H1 (cell line): ENCODE measurements at regions not wholly inside any gene's neighbourhood (a gene's known extent, or its start where the extent isn't known, plus 50 kb on each side); places are given as distances from the start of the nearest gene placed in this dataset.

Source experiments
- CTCF ChIA-PET: fragments of 300-600 bp; sonication (Branson Sonifier 250); formaldehyde crosslinking; loops from one replicate; lab custom pipeline; 2021; ENCODE audit not compliant: partially characterized antibody; lab: Charles Lee
- POLR2A ChIA-PET: fragments of 300-600 bp; sonication (Branson Sonifier 250); formaldehyde crosslinking; loops from one replicate; lab custom pipeline; 2021; ENCODE audit warnings: inconsistent platforms; ENCODE audit not compliant: partially characterized antibody; lab: Charles Lee
- DNase-seq, 2 experiments: peaks; one replicate each; pipeline versions ENCODE4 v3.0.0 to v3.0.0-alpha.2; 2010 to 2022; ENCODE audit warnings: low spot score in 2 of 2, low read depth in 1 of 2, mixed read lengths in 1 of 2
- FAIRE-seq: peaks from 2 replicates; lab custom pipeline; 2011; peaks lifted over from hg19 to GRCh38; lab: Jason Lieb, UNC
- H2AFZ ChIP-seq: 2 replicates; pipeline ENCODE4 v1.8.1; 2012; ENCODE audit warnings: low read length, inconsistent platforms
- H2AK5ac ChIP-seq: 2 replicates; pipeline ENCODE4 v1.6.1; 2013; ENCODE audit warnings: low read depth, low read length
- H2BK120ac ChIP-seq: replicated peaks from 2 replicates; pipeline ENCODE3; 2013; ENCODE audit warnings: low read depth, low read length, inconsistent platforms
- H2BK12ac ChIP-seq: 2 replicates; pipeline ENCODE4 v1.6.1; 2013; ENCODE audit warnings: low read depth, low read length
- H2BK15ac ChIP-seq: 2 replicates; pipeline ENCODE4 v1.6.1; 2013; ENCODE audit warnings: low read length
- H2BK20ac ChIP-seq: 2 replicates; pipeline ENCODE4 v1.6.1; 2013; ENCODE audit warnings: low read length
- H2BK5ac ChIP-seq: 2 replicates; pipeline ENCODE4 v1.6.1; 2013; ENCODE audit warnings: low read depth, low read length
- H3K14ac ChIP-seq: 2 replicates; pipeline ENCODE4 v1.6.1; 2013; ENCODE audit warnings: inconsistent platforms; ENCODE audit not compliant: insufficient read length
- H3K18ac ChIP-seq: 2 replicates; pipeline ENCODE4 v1.6.1; 2013; ENCODE audit warnings: low read length; ENCODE audit errors: extremely low read depth
- H3K23ac ChIP-seq: 2 replicates; pipeline ENCODE4 v1.6.1; 2013; ENCODE audit warnings: inconsistent platforms; ENCODE audit not compliant: insufficient read length
- H3K23me2 ChIP-seq: 2 replicates; pipeline ENCODE4 v1.6.1; 2013; ENCODE audit warnings: low read depth, low read length
- H3K27ac ChIP-seq: 2 replicates; pipeline ENCODE4 v1.6.1; 2011; ENCODE audit warnings: low read depth, low read length, inconsistent platforms
- H3K27me3 ChIP-seq, 4 experiments: replicated peaks in 1 of 4; 1 replicate in 1 of 4; 2 replicates in 3 of 4; pipeline versions ENCODE4 v1.6.1 to v1.8.1; 2011 to 2013; ENCODE audit warnings: low read length in 3 of 4, mild to moderate bottlenecking in 3 of 4, inconsistent platforms in 2 of 4, mixed read lengths in 2 of 4, moderate library complexity in 1 of 4; ENCODE audit not compliant: control insufficient read depth in 3 of 4, insufficient read depth in 3 of 4; ENCODE audit errors: extremely low read depth in 1 of 4
- H3K36me3 ChIP-seq, 4 experiments: 2 replicates each; pipeline versions ENCODE4 v1.6.1 to v1.8.1; 2011 to 2013; ENCODE audit warnings: mild to moderate bottlenecking in 4 of 4, low read length in 3 of 4, moderate library complexity in 2 of 4, control low read depth in 1 of 4, inconsistent platforms in 1 of 4; ENCODE audit not compliant: insufficient read depth in 4 of 4, control insufficient read depth in 2 of 4
- H3K4ac ChIP-seq: replicated peaks from 2 replicates; pipeline ENCODE3; 2013; ENCODE audit warnings: low read length, low read depth, mixed read lengths, inconsistent platforms; ENCODE audit not compliant: insufficient read length
- H3K4me1 ChIP-seq, 4 experiments: replicated peaks in 1 of 4; 1 replicate in 1 of 4; 2 replicates in 3 of 4; pipeline versions ENCODE4 v1.6.1 to v1.8.1; 2011 to 2013; ENCODE audit warnings: low read length in 3 of 4, inconsistent platforms in 2 of 4, mixed read lengths in 1 of 4; ENCODE audit not compliant: insufficient read depth in 4 of 4, control insufficient read depth in 3 of 4
- H3K4me2 ChIP-seq, 2 experiments: 2 replicates each; pipeline versions ENCODE4 v1.6.1 to v1.8.1; 2011 to 2013; ENCODE audit warnings: low read depth in 2 of 2, low read length in 2 of 2, control low read depth in 1 of 2, inconsistent platforms in 1 of 2, mild to moderate bottlenecking in 1 of 2; ENCODE audit not compliant: insufficient read depth in 1 of 2
- H3K4me3 ChIP-seq, 4 experiments: fragments of 200-600, 300-600 bp in 1 of 4; sonication (generic), shearing (Covaris generic), sonication (Bioruptor Twin) in 1 of 4; 2 replicates each; pipeline versions ENCODE4 v1.5.1 to v1.8.1; 2011 to 2016; ENCODE audit warnings: low read length in 4 of 4, low read depth in 3 of 4, control low read depth in 2 of 4, inconsistent platforms in 2 of 4, mild to moderate bottlenecking in 2 of 4, mixed read lengths in 1 of 4, moderate library complexity in 1 of 4; ENCODE audit not compliant: insufficient read depth in 2 of 4; ENCODE audit errors: extremely low read depth in 1 of 4
- H3K56ac ChIP-seq: replicated peaks from 2 replicates; pipeline ENCODE3; 2013; ENCODE audit warnings: low read depth, mild to moderate bottlenecking, mixed read lengths, low read length, inconsistent platforms; ENCODE audit not compliant: insufficient read length
- H3K79me1 ChIP-seq: 2 replicates; pipeline ENCODE4 v1.6.1; 2013; ENCODE audit warnings: low read depth, low read length, control low read depth
- H3K79me2 ChIP-seq, 2 experiments: 2 replicates each; pipeline versions ENCODE4 v1.6.1 to v1.8.1; 2012 to 2013; ENCODE audit warnings: low read length in 2 of 2, mild to moderate bottlenecking in 2 of 2, inconsistent platforms in 1 of 2; ENCODE audit not compliant: insufficient read depth in 2 of 2, control insufficient read depth in 1 of 2
- H3K9ac ChIP-seq, 4 experiments: replicated peaks in 1 of 4; 1 replicate in 1 of 4; 2 replicates in 3 of 4; pipeline versions ENCODE4 v1.6.1 to v1.8.1; 2011 to 2013; ENCODE audit warnings: low read depth in 3 of 4, low read length in 3 of 4, control low read depth in 2 of 4, mild to moderate bottlenecking in 2 of 4, moderate library complexity in 2 of 4, inconsistent platforms in 1 of 4; ENCODE audit errors: extremely low read depth in 1 of 4
- H3K9me3 ChIP-seq, 2 experiments: 2 replicates each; pipeline versions ENCODE4 v1.6.1 to v1.8.1; 2012 to 2013; ENCODE audit warnings: mild to moderate bottlenecking in 2 of 2, moderate library complexity in 2 of 2, control low read depth in 1 of 2, inconsistent platforms in 1 of 2, low read depth in 1 of 2, low read length in 1 of 2, mixed read lengths in 1 of 2; ENCODE audit not compliant: insufficient read depth in 2 of 2
- H4K20me1 ChIP-seq, 2 experiments: replicated peaks in 1 of 2; 2 replicates each; pipeline versions ENCODE3 to v1.8.1; 2011 to 2013; ENCODE audit warnings: inconsistent platforms in 2 of 2, low read length in 2 of 2, mild to moderate bottlenecking in 1 of 2; ENCODE audit not compliant: insufficient read depth in 2 of 2, control insufficient read depth in 1 of 2
- H4K5ac ChIP-seq: 2 replicates; pipeline ENCODE4 v1.6.1; 2013; ENCODE audit warnings: low read length, low read depth, mixed read lengths, inconsistent platforms; ENCODE audit not compliant: insufficient read length
- H4K8ac ChIP-seq: 2 replicates; pipeline ENCODE4 v1.8.0; 2013; ENCODE audit warnings: mild to moderate bottlenecking, moderate library complexity, low read length, inconsistent platforms; ENCODE audit not compliant: insufficient read depth; ENCODE audit errors: extremely low read depth
- H4K91ac ChIP-seq: replicated peaks from 2 replicates; pipeline ENCODE3; 2013; ENCODE audit warnings: low read length, mixed read lengths, inconsistent platforms; ENCODE audit not compliant: insufficient read length
- CBX5 ChIP-seq: fragments of 300-800, 300-1000 bp; sonication (generic); IDR thresholded peaks from 2 replicates; pipeline ENCODE4 v1.7.1; 2016; ENCODE audit warnings: antibody characterized with exemption, low read length, low read depth
- CHD1 ChIP-seq: IDR thresholded peaks from 2 replicates; pipeline ENCODE4 v1.6.1; 2012; ENCODE audit warnings: low read depth, low read length, improper control_type of control experiment
- SIX5 ChIP-seq: IDR thresholded peaks from 2 replicates; pipeline ENCODE4 v1.6.1; 2011; ENCODE audit warnings: mild to moderate bottlenecking, low read depth, low read length
- WGBS, 2 experiments: shearing (Covaris generic) in 1 of 2; methylation state at CpG; one replicate each; pipeline versions ENCODE4 v1.1.6 to v1.1.7; 2013 to 2015; ENCODE audit warnings: low lambda C conversion rate in 2 of 2, mixed read lengths in 2 of 2, inconsistent platforms in 1 of 2, low coverage in 1 of 2, missing lambda C conversion rate in 1 of 2; ENCODE audit not compliant: insufficient replicate concordance in 2 of 2, insufficient coverage in 1 of 2, insufficient read length in 1 of 2; ENCODE audit errors: extremely low coverage in 1 of 2, missing lambda C conversion rate in 1 of 2; 5-methylcytosine and 5-hydroxymethylcytosine counted together

DNA sequence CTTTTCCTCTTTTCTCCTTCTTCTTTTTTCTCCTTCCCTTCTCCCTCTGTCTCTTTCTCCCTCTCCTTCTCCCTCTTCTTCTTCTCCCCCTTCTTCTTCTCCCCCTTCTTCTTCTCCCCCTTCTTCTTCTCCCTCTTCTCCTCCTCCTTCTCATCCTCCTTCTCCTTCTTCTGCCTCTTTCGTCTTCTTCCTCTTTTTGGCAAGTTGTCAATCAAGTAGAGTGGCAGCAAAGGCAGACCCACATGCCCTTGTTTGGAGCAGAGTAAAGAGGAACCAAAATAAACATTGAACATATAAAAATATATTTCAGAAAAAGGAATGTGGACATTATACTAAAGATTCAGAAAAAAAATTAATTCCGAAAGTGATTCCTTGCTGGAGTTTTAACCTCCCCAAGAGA, 59.6 kb upstream of the ZNF33B start:
- no peak overlapping the region for H4K5ac ChIP-seq
- no peak overlapping the region for H2AK5ac ChIP-seq
- H3K18ac ChIP-seq = no peak overlapping the region
- H3K4me2 ChIP-seq = no peak overlapping the region
- TF ChIP-seq CBX5 (no peak), CHD1 (no peak), SIX5 (no peak)
- TF ChIP-seq, all 59 proteins: peak for 0
- H3K4me1 ChIP-seq = no peaks in the 10 kb centered on the region
- no peak overlapping the region for H3K4ac ChIP-seq
- H4K8ac ChIP-seq = no peak overlapping the region
- FAIRE-seq (no peak), DNase-seq (no peak)
- H2BK12ac ChIP-seq = no peak overlapping the region
- WGBS, 2 experiments = 83% methylated on average over 2 of the region's 2 CpGs; no CpG with 5 or more reads in 1 of the 2 experiments
- H3K27ac ChIP-seq = no peak overlapping the region
- H2BK15ac ChIP-seq = no peak overlapping the region
- H2BK20ac ChIP-seq = no peak overlapping the region
- no peaks in the 10 kb centered on the region for H4K20me1 ChIP-seq
- no peak overlapping the region for H3K23ac ChIP-seq
- no peak overlapping the region for H2BK5ac ChIP-seq
- no peak overlapping the region for H4K91ac ChIP-seq
- H3K9me3 ChIP-seq = peaks cover 20 to 25% of the 10 kb centered on the region in 2 experiments
- no peak overlapping the region for H2BK120ac ChIP-seq
- no peak overlapping the region for H3K56ac ChIP-seq
- POLR2A ChIA-PET = no interaction called here
- CTCF ChIA-PET = no interaction called here
- no peak overlapping the region for H3K4me3 ChIP-seq
- no peak overlapping the region for H2AFZ ChIP-seq
- no peaks in the 10 kb centered on the region for H3K79me1 ChIP-seq
- no peaks in the 10 kb centered on the region for H3K23me2 ChIP-seq
- H3K27me3 ChIP-seq = no peaks in the 10 kb centered on the region
- H3K14ac ChIP-seq = no peak overlapping the region
- H3K9ac ChIP-seq = no peak overlapping the region
- H3K36me3 ChIP-seq = no peaks in the 10 kb centered on the region
- no peaks in the 10 kb centered on the region for H3K79me2 ChIP-seq
